Mucosa of rectum (tissue), 2 donors: ENCODE measurements at regions not wholly inside any gene's neighbourhood (a gene's known extent, or its start where the extent isn't known, plus 50 kb on each side); places are given as distances from the start of the nearest gene placed in this dataset.

Experiments used
- H3K27ac ChIP-seq, 2 donors: one replicate each; pipeline ENCODE4 v1.7.0; 2013; ENCODE audit warnings: inconsistent platforms in 2 of 2, low read depth in 2 of 2, low read length in 2 of 2
- H3K27me3 ChIP-seq, 2 donors: one replicate each; pipeline ENCODE4 v1.7.0; 2013; ENCODE audit warnings: low read length in 2 of 2; ENCODE audit not compliant: control insufficient read depth in 2 of 2, insufficient read depth in 2 of 2
- H3K36me3 ChIP-seq, 2 donors: one replicate each; pipeline ENCODE4 v1.7.0; 2013; ENCODE audit warnings: low read length in 2 of 2; ENCODE audit not compliant: control insufficient read depth in 2 of 2, insufficient read depth in 2 of 2
- H3K4me1 ChIP-seq, 2 donors: one replicate each; pipeline ENCODE4 v1.7.0; 2013; ENCODE audit warnings: low read length in 2 of 2, mild to moderate bottlenecking in 1 of 2; ENCODE audit not compliant: control insufficient read depth in 2 of 2, insufficient read depth in 2 of 2
- H3K4me3 ChIP-seq, 2 donors: one replicate each; pipeline ENCODE4 v1.7.0; 2013; ENCODE audit warnings: low read length in 2 of 2
- H3K9ac ChIP-seq, 2 donors: one replicate each; pipeline ENCODE4 v1.7.0; 2013; ENCODE audit warnings: low read length in 2 of 2, low read depth in 1 of 2, mild to moderate bottlenecking in 1 of 2
- H3K9me3 ChIP-seq, 2 donors: one replicate each; pipeline ENCODE4 v1.7.0; 2013; ENCODE audit warnings: low read length in 2 of 2; ENCODE audit not compliant: control insufficient read depth in 2 of 2
- donor health status: healthy.
- donor health status: Normal muscosa, but diverticular disease.

DNA sequence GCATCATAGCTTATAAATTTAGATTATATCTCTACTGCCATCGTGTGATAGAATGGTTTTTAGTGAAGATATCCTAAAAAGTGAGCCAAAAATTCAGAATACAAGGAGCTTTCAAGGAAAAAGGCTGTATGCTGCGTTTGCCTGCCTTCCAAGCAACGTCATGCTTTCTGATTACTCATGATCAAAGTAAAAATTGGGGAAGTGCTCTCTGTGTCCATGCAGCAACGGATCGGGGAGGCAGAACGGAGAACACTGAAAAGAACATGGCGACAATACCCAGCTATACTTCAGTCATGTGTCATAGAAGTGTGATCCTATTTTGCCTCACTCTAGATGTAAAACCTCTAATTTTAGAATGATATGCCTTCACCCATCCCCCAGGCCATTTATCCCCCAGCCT is 185.7 kb downstream of the SUCLG1 start:
- H3K36me3 ChIP-seq: no peaks in the 10 kb centered on the region
- no peak overlapping the region for H3K27ac ChIP-seq

DNA sequence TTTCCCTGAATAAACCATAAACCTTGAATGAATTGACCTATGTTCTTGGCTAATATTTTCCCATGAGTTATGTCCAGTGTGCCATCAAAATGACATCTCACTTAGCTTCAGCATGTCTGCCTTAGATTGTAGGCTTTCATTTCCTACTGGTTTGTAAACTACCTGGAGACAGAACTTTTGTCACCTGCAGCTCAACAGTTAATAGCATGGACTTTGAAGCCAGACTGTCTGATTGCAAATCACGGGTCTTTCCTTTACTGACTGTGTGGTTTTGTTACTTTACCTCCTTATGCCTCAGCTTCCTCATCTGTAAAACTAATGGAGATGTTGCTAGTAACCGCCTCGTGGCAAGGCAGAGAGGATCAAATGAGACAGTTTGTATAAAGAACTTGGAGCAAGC is 187.1 kb downstream of the SUCLG1 start:
- Histone ChIP-seq H3K9ac (no peak overlapping the region), H3K27ac (no peak overlapping the region), H3K36me3 (no peaks in the 10 kb centered on the region), H3K4me3 (no peak overlapping the region), H3K9me3 (no peaks in the 10 kb centered on the region), H3K27me3 (peaks cover 0 to 2% of the 10 kb centered on the region in 2 donors), H3K4me1 (no peaks in the 10 kb centered on the region)

More for the DNA sequence above, 185.7 kb downstream of the SUCLG1 start:
- peaks cover 0 to 2% of the 10 kb centered on the region in 2 donors for H3K4me1 ChIP-seq
- peaks cover 0 to 2% of the 10 kb centered on the region in 2 donors for H3K27me3 ChIP-seq
- H3K4me3 ChIP-seq: no peak overlapping the region
- no peak overlapping the region for H3K9ac ChIP-seq
- H3K9me3 ChIP-seq: no peaks in the 10 kb centered on the region

DNA sequence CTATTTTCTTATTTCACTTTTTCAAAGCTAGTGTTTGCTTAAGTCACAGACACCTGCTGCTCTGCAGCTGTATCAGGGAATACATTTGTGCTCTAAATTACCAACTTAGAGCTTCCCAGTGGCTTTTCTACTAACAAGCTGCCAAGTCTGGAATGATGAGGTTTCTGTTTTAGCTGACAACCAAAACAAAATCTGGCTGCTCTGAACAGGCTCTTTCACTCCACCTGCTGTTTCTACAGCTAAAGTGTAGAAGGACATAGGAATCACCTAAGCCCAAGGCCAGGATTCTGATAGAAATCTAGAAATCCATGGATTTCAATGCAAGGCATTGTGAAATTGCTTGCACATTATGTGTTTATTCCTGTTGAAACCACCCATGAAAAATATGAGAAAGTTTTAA is 201.2 kb downstream of the SUCLG1 start:
- no peak overlapping the region for H3K27ac ChIP-seq
- H3K9ac ChIP-seq: no peak overlapping the region
- no peaks in the 10 kb centered on the region for H3K9me3 ChIP-seq
- no peaks in the 10 kb centered on the region for H3K4me1 ChIP-seq
- H3K27me3 ChIP-seq: no peaks in the 10 kb centered on the region
- H3K36me3 ChIP-seq: no peaks in the 10 kb centered on the region
- H3K4me3 ChIP-seq: no peak overlapping the region

DNA sequence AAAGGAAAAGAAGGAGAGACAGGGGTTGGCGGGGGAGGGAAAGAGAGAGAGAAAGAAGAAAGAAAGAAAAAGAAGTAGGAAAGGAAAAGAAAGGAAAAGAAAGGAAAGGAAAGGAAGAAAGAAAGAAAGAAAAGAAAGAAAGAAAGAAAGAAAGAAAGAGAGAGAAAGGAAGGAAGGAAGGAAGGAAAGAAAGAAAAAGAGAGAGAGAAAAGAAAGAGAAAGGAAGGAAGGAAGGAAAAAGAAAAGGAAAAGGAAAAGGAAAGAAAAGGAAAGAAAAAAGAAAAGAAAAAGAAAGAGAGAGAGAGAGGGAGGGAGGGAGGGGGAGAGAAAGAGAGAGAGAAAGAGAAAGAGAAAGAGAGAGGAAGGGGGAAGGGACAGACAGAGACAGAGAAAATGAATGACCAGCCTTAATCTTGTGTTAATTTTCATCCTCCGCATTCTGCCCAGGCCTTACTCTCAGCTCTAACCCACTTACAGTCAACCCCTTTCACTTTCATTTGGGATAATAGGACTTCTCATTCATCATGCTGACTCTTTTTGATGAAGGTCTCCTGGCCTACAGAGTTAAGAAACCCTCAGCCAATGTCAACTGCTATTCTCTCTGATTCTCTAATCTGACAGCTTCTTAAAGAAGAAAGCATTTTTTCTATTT is 207.3 kb downstream of the SUCLG1 start:
- no peaks in the 10 kb centered on the region for H3K36me3 ChIP-seq
- no peaks in the 10 kb centered on the region for H3K9me3 ChIP-seq
- H3K27ac ChIP-seq: no peak overlapping the region
- H3K27me3 ChIP-seq: no peaks in the 10 kb centered on the region
- no peaks in the 10 kb centered on the region for H3K4me1 ChIP-seq
- H3K4me3 ChIP-seq: no peak overlapping the region
- no peak overlapping the region for H3K9ac ChIP-seq

DNA sequence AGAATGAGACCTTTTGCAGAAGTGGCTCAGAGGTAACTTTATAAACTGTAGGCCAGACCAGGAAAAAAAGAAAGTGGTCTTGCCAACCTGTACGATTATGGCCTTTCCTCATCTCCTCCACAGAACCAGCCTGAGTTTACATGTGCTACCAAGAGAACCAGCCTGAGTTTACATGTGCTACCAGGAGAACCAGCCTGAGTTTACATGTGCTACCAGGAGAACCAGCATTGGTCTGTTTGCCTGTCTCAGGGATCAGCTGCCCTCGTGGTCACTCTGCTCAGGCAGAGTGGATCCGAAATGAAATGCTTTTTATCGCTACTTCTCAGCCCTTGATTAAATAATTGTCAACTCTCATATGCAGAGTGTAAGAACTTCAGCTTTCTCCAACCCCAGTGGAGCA is 209.9 kb downstream of the SUCLG1 start:
- no peaks in the 10 kb centered on the region for H3K4me1 ChIP-seq
- no peaks in the 10 kb centered on the region for H3K36me3 ChIP-seq
- H3K9ac ChIP-seq: no peak overlapping the region
- no peaks in the 10 kb centered on the region for H3K9me3 ChIP-seq
- no peak overlapping the region for H3K27ac ChIP-seq
- H3K4me3 ChIP-seq: no peak overlapping the region
- H3K27me3 ChIP-seq: no peaks in the 10 kb centered on the region

DNA sequence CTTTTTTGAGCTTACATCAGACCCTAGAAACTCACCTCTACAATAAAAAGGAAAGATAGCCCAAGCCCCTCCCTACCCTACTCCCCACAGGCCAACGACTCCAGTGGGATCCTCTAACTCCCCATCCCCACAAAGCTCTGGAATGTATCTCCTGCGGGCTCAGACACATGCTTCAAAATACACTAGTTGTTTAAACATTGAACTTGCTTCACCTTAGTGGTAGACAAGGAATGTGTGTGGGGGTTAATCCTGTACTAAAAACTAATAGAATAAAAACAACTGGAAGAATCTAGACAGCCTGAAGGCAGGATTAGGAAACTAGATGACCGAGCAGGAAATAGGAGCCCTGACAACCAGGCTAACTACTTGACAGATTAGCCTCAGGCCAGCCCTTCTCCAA is 211.5 kb downstream of the SUCLG1 start:
- Histone ChIP-seq H3K4me3 (no peak overlapping the region), H3K9me3 (no peaks in the 10 kb centered on the region), H3K4me1 (no peaks in the 10 kb centered on the region), H3K9ac (no peak overlapping the region), H3K36me3 (no peaks in the 10 kb centered on the region), H3K27ac (no peak overlapping the region), H3K27me3 (no peaks in the 10 kb centered on the region)

DNA sequence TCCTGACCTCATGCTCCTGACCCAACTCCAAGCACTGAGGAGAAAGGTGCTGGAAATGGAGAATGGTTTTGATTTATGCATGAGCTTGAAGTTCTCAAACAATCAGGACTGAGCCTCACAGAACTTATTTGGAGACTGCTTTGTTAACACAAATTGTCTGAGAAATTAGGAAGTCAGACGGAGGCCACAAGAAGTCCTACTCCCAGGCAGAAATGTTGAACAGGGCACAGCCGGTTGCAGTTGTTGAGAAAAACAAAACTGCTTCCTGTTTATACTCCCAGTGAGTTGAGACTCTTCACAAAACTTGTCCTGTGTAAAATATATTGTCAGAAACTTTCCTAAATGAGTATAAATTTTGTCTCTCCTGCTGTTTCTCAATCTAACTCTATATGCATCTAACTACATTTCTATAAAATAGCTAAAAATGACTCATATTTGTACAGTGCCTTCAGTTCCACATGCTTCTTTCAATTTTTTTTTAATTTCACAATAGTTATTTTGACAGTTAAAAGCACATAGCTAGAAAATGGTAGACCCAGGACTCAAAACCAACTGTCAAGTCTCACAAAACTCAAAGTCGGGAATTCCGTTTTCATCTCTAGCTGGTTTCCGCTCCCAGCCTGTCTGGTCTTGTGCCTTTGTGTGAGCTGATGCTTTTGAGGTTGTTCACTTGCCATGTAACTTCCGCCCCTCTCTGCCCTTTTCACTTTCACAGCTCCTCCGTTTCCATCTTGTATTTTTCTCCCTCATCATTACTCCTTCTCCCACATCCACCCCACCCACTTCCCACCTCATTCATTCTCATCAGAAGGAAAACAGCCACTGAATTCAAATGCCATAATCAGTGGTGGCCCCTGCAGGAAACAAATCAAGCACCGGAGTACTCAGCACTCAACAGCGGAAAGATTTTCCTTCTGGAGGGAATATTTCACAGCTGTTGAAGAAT is 215.0 kb downstream of the SUCLG1 start:
- no peaks in the 10 kb centered on the region for H3K9me3 ChIP-seq
- H3K4me1 ChIP-seq: no peaks in the 10 kb centered on the region
- no peaks in the 10 kb centered on the region for H3K27me3 ChIP-seq
- no peak overlapping the region for H3K9ac ChIP-seq
- no peak overlapping the region for H3K27ac ChIP-seq
- H3K36me3 ChIP-seq: no peaks in the 10 kb centered on the region
- no peak overlapping the region for H3K4me3 ChIP-seq

DNA sequence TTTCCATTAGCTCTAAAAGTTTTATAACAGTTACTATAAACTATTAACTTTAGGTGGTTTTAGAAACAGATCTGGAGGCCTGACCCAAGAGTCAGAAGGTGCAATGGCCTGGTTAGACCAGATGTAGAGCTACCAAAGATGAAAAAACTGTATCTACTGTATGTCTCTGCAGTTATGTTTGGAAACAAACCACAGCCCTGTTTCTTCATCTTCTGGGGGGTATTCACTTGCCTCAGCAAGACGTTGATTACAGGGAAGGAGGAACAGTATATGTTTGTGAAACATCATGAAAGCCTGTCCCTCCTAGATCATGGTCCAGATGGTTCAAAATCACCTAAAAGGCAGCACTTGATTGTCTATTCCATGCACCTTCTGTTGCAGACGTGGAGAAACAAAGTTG is 220.2 kb downstream of the SUCLG1 start:
- Histone ChIP-seq H3K27me3 (no peaks in the 10 kb centered on the region), H3K4me1 (no peaks in the 10 kb centered on the region), H3K27ac (no peak overlapping the region), H3K9me3 (no peaks in the 10 kb centered on the region), H3K36me3 (no peaks in the 10 kb centered on the region), H3K9ac (no peak overlapping the region), H3K4me3 (no peak overlapping the region)

DNA sequence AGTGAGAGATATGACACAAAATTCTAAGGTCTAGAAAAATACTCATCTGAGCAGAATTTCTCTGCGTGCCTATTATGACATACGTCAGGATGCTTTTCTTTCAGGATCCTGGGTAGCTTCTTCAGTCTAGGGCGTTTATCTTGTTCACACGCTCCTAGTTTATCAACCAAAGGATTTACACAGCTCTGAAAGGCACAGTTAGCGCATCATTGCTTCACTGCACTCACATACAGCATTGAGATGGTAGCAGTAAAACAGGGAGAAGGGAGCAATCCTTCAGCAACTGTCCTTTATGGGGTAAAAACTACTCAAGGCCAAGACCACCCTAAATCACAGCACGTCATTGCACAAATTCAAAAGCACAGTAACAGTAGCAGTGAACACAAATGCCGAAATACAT is 222.8 kb downstream of the SUCLG1 start:
- H3K36me3 ChIP-seq: no peaks in the 10 kb centered on the region
- no peak overlapping the region for H3K9ac ChIP-seq
- H3K27ac ChIP-seq: no peak overlapping the region
- H3K4me3 ChIP-seq: no peak overlapping the region
- no peaks in the 10 kb centered on the region for H3K27me3 ChIP-seq
- no peaks in the 10 kb centered on the region for H3K9me3 ChIP-seq
- H3K4me1 ChIP-seq: no peaks in the 10 kb centered on the region

DNA sequence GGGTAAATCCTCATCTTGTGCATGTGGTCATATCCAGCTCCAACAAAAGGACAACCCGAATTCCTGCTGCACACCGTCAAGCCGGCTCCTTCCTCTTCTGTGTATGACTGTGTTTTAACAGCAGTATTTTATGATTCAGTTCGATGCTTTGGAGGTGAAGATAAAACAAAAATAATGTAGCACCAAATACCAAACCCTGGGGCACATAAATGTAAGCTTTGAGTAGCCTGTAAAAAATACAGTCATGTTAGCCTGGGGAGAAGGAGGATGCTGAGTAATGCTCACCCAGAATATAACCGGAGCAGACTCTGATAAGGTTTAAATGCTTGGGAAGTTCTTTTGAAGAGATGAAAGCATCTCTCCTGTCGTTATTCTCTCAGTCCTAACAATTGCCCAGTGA is 225.0 kb downstream of the SUCLG1 start:
- Histone ChIP-seq H3K27me3 (no peaks in the 10 kb centered on the region), H3K27ac (no peak overlapping the region), H3K4me3 (no peak overlapping the region), H3K9me3 (no peaks in the 10 kb centered on the region), H3K4me1 (no peaks in the 10 kb centered on the region), H3K36me3 (no peaks in the 10 kb centered on the region), H3K9ac (no peak overlapping the region)
